Jurkat, Clone E6-1 (cell line): ENCODE measurements at regions not wholly inside any gene's neighbourhood (a gene's known extent, or its start where the extent isn't known, plus 50 kb on each side); places are given as distances from the start of the nearest gene placed in this dataset.

Source experiments
- DNase-seq: peaks from one replicate; pipeline ENCODE4 v3.0.0-alpha.2; 2011; ENCODE audit warnings: low read depth, low spot score
- H3K4me3 ChIP-seq: 2 replicates; pipeline ENCODE4 v1.5.1; 2011; ENCODE audit warnings: mild to moderate bottlenecking, low read length, control low read depth, moderate library complexity

GRCh38 chr5:74027732-74028338, 401.8 kb downstream of the ARHGEF28 start:
- DNase-seq = no peak
- H3K4me3 ChIP-seq = no peak overlapping the region

- DNase-seq = no peak
Measured at GRCh38 chr5:74026310-74026709, 400.3 kb downstream of the ARHGEF28 start.

GRCh38 chr5:74021126-74021525, 395.1 kb downstream of the ARHGEF28 start:
- DNase-seq = no peak

More at GRCh38 chr5:74026310-74026709, 400.3 kb downstream of the ARHGEF28 start:
- no peak overlapping the region for H3K4me3 ChIP-seq

GRCh38 chr5:74020503-74020902, 394.5 kb downstream of the ARHGEF28 start:
- DNase-seq = no peak
- no peak overlapping the region for H3K4me3 ChIP-seq

More at GRCh38 chr5:74021126-74021525, 395.1 kb downstream of the ARHGEF28 start:
- no peak overlapping the region for H3K4me3 ChIP-seq

- no peak overlapping the region for H3K4me3 ChIP-seq
- no peak for DNase-seq
Measured at GRCh38 chr5:74019923-74020322, 393.9 kb downstream of the ARHGEF28 start.

DNA sequence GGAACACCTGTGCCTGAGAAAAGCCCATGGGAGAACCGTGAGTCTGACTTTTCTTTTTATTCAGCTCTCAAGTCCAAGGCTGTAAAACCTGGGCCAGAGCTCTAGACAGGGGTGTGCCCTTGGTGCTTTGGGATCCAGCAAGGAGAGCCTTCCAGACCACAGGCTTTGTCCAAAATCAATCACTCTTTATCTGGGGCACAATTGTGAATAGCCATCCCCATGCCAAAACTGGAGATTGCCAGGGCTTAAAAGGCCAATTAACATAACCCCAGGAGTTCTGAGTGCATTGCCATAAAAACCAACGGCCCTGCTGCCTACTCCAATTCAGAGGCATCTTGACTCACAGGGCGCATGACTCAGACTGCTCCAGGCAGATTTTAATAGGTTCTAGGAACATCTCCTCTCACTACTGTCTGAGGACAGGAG, 391.8 kb downstream of the ARHGEF28 start:
- DNase-seq = no peak
- no peak overlapping the region for H3K4me3 ChIP-seq

DNA sequence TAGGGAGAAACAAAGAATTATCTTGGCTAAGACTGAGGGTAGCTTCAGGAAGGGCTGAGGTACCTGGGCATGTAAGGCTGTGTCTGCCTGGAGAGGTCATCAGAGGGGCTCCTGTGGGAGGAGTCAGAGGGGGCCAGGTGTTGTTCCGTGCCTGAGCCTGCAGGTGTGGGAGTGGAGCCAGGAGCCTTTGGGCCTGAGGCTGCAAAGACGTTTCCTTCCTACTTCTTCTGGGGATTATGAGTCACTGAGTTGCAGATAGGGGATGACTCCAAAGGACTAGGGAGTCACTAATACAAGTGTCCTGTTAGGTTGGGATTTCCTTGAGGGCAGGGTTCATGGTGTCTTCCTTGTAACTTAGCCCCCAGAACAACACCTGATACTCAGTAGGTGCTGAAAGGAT, 391.1 kb downstream of the ARHGEF28 start:
- H3K4me3 ChIP-seq = no peak overlapping the region
- DNase-seq = no peak

- H3K4me3 ChIP-seq = no peak overlapping the region
- DNase-seq = no peak
Measured at GRCh38 chr5:74016373-74016772, 390.4 kb downstream of the ARHGEF28 start.

DNA sequence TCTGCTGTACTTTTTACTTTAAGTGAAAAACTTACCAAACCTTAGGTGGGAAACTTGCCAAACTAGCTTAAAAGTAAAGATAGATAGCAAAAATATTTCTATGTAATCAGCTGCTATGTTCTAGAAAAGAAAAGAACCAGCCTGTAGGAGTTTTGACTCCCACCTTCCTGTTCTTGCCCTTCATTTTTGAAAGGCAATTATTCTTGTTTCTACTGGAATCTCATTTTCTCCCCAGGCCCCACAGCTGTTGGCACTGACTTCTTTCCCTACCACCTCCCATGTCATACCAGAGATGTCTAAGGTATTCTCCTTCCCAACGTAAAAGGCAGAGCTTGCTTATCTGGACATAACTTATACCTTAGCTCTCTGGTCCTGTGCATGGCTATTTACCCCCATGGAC, 389.7 kb downstream of the ARHGEF28 start:
- DNase-seq = no peak
- H3K4me3 ChIP-seq = no peak overlapping the region

GRCh38 chr5:74013222-74013621, 387.2 kb downstream of the ARHGEF28 start:
- DNase-seq = no peak
- no peak overlapping the region for H3K4me3 ChIP-seq

- no peak for DNase-seq
- no peak overlapping the region for H3K4me3 ChIP-seq
Measured at GRCh38 chr5:74009502-74009901, 383.5 kb downstream of the ARHGEF28 start.

DNA sequence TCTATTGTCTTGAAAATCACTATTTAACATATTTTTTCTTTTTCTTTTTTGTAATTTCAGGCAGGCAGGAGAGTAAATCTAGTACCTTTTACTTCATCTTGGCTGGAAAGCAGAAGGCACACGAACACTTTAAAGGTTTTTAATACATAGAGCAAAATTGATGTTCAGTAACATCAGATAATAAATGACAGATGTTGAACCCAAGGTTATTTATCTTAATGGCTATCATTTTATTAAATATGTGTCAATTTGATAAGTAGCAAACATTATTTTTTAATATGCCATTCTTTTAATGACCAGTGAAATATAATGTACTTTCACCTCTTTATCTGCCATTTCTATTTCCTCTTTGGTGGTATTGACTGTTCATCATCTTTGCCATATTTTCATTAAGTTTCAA, 381.2 kb downstream of the ARHGEF28 start:
- DNase-seq = no peak

DNA sequence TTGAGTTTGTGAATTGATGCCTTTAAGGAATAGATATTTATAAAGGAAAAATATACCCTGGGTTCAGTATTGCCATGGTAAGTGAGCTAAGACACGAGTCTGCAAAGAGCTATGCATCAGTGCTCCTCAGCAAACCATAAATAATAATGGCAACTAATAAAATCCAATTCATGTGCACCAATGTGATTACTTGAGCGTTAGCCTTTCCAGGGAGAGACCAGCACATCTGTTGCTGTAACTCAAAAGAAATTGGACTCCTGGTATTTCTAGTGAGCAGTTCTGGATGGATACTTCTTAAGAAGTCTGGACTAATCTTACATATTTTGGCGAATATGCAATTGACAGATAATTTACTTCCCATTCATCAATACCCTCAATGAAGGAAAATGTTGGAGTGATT, 373.3 kb downstream of the ARHGEF28 start:
- no peak for DNase-seq

More for the DNA sequence above, 381.2 kb downstream of the ARHGEF28 start:
- H3K4me3 ChIP-seq = no peak overlapping the region

GRCh38 chr5:73998489-73998888, 372.5 kb downstream of the ARHGEF28 start:
- H3K4me3 ChIP-seq = no peak overlapping the region
- no peak for DNase-seq

More for the DNA sequence above, 373.3 kb downstream of the ARHGEF28 start:
- H3K4me3 ChIP-seq = no peak overlapping the region

DNA sequence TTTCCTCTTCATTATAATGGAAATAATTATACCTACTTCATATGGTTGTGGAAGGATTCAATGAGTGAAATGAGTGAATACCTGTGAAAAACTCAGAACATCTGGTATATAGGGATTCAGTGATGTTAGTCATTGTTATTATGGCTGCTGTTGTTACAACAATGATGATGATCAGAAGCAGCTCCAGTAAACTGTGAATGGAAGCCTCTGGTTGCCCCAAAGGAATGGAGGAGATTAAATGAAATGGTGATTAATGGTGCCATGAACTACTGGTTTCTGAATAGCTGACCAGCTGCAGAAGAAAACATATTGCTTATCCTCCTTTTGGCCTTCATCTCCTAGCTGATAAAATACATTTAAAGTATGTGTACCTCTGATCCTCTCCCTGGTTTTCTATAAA, 372.0 kb downstream of the ARHGEF28 start:
- H3K4me3 ChIP-seq = no peak overlapping the region
- DNase-seq = no peak

DNA sequence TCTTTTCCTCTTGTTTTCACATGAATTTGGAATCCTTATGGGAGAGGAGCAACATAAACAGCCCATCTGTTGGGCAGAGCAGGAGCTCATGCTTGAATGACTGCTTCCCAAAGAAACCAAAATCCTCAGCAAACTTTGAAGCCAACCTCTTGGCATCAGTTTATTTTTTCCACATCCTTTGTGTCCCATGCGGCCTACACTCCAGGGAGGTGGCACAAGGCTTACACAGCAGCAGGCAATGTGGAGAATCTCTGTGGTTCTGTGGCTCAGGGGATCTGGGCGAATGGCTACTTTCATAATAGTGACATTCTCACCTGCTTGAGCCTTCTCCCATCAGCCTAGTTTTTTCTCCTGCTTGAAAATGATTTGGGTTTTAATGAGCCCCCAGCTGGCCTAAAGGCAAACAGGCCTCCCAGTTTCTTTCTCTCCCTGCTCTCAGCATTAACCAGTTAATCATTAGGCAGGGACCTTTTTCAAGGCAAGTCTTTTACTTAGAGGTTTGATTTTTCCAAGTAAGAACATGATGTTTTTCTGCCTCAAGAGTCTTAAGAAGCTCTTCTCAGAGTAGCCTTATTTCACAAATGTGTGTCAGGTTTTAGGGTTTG, 370.3 kb downstream of the ARHGEF28 start:
- H3K4me3 ChIP-seq = no peak overlapping the region
- no peak for DNase-seq

- DNase-seq = no peak
- H3K4me3 ChIP-seq = no peak overlapping the region
Measured at GRCh38 chr5:73994963-73995362, 369.0 kb downstream of the ARHGEF28 start.
